HG02798 (cell line): ENCODE measurements at regions not wholly inside any gene's neighbourhood (a gene's known extent, or its start where the extent isn't known, plus 50 kb on each side); places are given as distances from the start of the nearest gene placed in this dataset.

Source experiments
- ATAC-seq: cut with Tn5 transposase; IDR thresholded peaks from one replicate; pipeline ENCODE4 v1.9.1; 2021; ENCODE audit warnings: mild to moderate bottlenecking; ENCODE audit not compliant: unreplicated experiment, poor library complexity

DNA sequence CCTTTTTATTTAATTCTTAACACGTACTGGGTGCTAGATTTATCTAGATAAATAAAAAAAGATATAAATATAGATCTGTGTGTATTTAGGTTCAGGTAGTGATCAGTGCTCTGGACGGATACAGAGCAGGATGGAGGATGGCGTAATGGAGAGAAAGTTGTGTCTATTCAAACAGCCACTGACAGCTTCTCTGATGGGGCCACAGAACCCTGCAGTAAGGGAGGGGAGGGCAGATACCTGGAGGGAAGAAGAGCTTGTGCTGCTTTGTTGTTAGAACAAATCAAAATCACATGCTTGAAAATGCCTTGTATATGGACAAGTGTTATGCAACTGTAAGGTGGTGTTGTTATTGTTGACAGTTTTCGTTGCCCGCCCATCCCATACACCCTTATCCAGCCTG, 170.2 kb downstream of the UTP18 start:
- no peak for ATAC-seq

- no peak for ATAC-seq
Measured at GRCh38 chr17:51434434-51435170, 174.3 kb downstream of the UTP18 start.

- no peak for ATAC-seq
Measured at GRCh38 chr17:51435171-51435552, 174.8 kb downstream of the UTP18 start.

- ATAC-seq = peak; percentile 56
Measured at GRCh38 chr17:51435641-51436091, 175.3 kb downstream of the UTP18 start.

GRCh38 chr17:51439395-51440229, 179.3 kb downstream of the UTP18 start:
- ATAC-seq = no peak

DNA sequence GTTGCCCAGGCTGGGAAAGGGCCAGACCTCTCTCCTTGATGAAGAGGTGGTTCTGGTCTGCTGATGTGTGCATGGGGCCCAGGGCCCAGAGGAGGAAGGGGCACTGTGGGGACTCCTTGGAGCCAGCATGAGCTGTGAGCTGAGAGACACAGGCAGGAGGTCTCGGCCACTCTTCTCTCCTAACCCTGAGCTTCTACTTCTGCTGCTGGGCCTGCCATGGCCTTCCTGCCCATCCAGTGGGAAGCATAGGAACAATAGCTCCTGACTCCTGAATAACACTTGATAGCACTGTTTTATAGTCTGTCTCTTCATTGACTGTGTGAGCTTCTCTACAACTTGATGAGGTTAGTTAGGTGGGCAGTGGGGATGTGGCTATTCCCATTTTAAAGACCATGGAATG, 181.1 kb downstream of the UTP18 start:
- ATAC-seq = no peak

- no peak for ATAC-seq
Measured at GRCh38 chr17:51442088-51442865, 181.9 kb downstream of the UTP18 start.

- ATAC-seq = no peak
Measured at GRCh38 chr17:51443646-51444045, 183.3 kb downstream of the UTP18 start.

GRCh38 chr17:51445946-51446345, 185.6 kb downstream of the UTP18 start:
- ATAC-seq = no peak

DNA sequence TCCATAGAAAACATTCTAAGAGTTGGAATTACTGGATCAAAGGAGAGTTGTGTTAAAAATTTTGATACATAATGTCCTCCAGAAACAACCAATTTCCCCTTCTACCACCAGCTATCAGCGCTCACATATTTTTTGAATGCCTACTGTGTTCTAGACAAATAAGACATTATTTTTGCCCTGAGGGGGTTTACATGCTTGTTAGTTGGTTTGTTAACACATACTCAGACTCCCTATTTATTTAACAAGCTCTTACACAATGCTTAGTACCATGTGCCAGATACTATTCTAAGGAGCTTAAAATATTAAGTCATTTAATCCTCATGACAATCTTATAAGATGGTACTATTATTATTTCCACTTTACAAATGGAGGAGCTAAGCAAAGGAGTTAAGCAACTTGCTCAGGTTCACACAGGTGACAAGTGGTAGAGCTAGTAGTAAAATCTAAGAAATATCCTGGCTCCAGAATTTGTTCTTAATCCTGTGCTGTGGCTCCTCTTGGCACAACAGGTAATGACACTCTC, 194.2 kb downstream of the UTP18 start:
- no peak for ATAC-seq

DNA sequence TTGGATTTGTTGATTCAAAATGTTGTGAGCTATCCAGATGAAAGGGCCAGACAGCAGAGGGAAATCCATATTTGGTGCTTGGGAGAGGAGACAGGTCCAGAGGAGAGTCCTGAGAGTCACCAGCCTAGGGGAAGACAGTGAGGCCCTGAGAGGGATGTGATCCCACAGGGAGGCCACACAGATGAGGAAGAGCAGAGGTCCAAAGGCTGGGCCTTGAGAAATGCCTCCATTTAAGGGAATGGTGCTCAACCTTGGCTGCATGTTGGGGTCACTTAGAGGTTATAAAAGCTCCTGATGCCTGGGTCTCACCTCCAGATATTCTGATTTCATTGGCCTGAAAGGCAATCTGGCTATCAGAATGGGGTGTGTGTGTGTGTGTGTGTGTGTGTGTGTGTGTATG, 194.9 kb downstream of the UTP18 start:
- ATAC-seq = no peak

DNA sequence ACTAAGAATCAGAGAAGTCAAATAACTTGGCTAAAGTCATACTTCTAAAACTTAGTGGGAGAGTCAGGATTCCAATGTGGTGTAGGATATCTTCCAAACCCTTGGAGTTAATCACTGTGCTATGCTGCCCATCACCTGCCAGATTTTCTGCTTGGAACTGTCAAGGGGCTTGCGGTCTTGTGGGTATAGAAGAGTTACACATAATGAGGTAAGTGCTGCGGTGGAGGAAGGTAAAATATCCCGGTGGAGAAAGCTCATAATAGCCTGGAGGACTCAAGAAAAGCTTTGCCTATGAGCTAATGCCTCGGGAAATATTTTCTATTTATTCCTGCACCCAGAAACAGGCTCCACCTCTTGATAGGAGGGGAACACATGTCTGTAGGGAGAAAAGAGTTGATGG, 195.6 kb downstream of the UTP18 start:
- ATAC-seq = no peak

DNA sequence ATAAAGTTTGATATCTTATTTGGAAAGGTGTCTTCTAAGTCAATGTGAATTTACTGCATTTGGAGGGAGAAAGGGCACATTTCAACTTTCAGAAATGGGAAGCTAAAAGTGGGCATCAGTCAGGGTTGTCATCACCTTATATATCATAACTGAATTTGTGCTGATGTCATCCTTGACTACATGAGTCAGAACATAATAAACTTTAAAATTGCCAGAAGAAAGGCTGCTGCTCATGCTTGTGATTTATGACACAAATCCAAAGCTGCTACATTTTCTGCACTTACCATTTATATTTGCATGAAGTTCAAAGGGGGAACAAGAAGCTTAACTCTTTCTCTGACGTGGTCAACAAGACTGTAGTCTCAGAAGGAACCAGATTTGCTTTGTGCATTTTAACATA, 196.6 kb downstream of the UTP18 start:
- ATAC-seq = no peak

DNA sequence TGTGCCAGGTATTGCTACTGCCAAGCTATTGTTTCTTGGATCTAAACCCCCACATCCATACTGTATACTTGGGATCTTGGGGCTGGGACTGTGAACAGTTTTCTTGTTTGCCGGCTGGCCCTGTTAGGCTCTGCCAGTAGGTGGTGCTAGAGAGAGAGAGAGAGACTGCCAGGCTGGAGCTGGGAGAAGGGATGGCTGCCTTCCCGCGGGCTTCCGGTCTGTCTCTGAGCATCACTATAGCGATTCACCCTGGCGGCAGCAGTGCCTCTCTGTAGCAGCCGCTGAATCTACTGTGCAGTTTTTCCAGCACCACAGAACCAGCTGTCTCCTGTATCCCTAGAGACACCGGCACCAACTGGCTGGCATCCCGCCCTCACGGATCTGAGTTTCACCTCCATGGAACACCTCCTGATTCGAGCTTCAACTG, 201.2 kb downstream of the UTP18 start:
- peak; percentile 73 for ATAC-seq

- ATAC-seq = no peak
Measured at GRCh38 chr17:51463353-51463752, 203.0 kb downstream of the UTP18 start.

GRCh38 chr17:51467336-51467735, 207.0 kb downstream of the UTP18 start:
- no peak for ATAC-seq

DNA sequence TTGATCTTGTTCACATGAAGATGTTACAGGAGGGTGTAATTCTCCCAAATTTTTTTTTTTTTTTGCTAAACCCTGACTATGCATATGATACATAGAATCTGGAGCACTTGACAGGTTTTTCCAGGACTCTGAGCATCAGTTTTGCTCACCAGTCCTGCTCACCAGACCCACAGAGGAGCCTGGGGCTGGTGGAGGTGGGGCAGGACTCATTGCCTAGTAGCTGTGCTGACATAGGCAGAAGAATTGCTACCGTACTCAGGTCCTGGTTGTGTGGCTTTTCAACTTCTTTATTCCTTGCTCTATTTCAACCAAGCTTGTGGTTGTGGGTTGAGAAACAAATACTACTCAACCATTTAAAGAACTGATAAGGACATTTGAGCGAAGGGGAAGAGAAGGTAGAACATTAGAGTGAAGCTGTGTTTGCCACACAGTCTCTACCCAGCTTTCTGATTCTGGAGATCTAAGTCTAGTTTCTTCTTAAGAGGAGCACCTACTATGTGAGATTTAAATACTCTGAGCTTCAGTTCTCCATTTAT, 212.4 kb downstream of the UTP18 start:
- no peak for ATAC-seq

DNA sequence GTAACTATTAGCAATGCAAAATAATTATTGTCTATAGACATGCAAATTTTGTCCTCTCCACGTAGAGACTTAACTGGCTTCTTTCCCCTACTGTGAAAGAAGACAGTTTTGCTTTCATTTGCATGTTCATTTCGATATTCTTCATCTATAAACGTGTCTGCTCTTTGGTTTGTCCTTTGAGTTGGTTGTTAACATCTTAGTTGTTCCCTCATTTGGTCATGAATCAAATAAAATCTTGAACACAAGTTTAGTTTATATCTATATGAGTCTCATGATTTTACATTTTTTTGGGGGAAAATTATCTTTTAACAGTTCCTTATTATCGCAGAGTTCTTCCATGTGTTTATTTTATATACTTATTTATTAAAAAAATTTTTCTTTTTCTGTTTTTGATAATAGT, 214.4 kb downstream of the UTP18 start:
- no peak for ATAC-seq

DNA sequence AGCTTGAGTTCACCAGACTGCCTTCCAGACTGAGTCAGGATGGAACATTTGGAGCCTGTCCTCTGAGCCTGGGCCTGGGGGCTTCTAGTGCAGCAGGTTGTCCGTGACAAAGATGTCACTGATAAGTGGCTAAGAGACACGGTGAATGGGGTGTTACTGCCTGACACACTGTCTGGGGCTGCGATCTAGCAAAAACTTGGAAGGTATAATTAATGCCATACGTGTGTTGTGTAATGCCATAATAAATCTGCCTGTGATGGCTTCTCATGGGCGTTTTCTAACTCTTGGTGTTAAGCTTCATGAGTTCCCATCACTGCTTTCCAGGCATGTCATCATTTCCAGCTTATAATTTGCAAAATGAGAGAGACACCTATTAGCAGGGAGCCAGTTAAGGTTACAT, 215.4 kb downstream of the UTP18 start:
- ATAC-seq = no peak

GRCh38 chr17:51479303-51479702, 219.0 kb downstream of the UTP18 start:
- ATAC-seq = no peak
